Pancreas (tissue), 10 donors: ENCODE measurements at regions not wholly inside any gene's neighbourhood (a gene's known extent, or its start where the extent isn't known, plus 50 kb on each side); places are given as distances from the start of the nearest gene placed in this dataset.

Experiments
- ATAC-seq, 4 donors: fragments of 200-7000 bp; cut with Tn5 transposase; one replicate each; pipeline versions ENCODE4 v1.8.0 to v1.9.1; 2020; ENCODE audit warnings: mild to moderate bottlenecking in 4 of 4, moderate library complexity in 4 of 4
- DNase-seq, 6 donors: peaks; one replicate each; pipeline ENCODE4 v3.0.0-alpha.2; 2020
- FAIRE-seq: peaks from 2 replicates; lab custom pipeline; 2012; peaks lifted over from hg19 to GRCh38; lab: Jason Lieb, UNC
- H3K27ac ChIP-seq, 4 donors: fragments of 200-600 bp; sonication (generic); 1 replicate in 3 of 4; 2 replicates in 1 of 4; pipeline versions ENCODE4 v1.5.0 to v1.8.0; 2020
- H3K27me3 ChIP-seq, 4 donors: fragments of 200-600 bp; one replicate each; pipeline ENCODE4 v1.8.0; 2021
- H3K36me3 ChIP-seq, 3 donors: fragments of 200-600 bp; sonication (generic) in 1 of 3; one replicate each; pipeline versions ENCODE4 v1.5.0 to v1.8.0; 2020 to 2021
- H3K4me1 ChIP-seq, 3 donors: fragments of 200-600 bp; one replicate each; pipeline ENCODE4 v1.8.0; 2021
- H3K4me3 ChIP-seq, 4 donors: fragments of 200-600 bp; sonication (generic) in 2 of 4; one replicate each; pipeline versions ENCODE4 v1.5.0 to v1.8.0; 2020 to 2021
- H3K9me3 ChIP-seq, 4 donors: fragments of 200-600 bp; one replicate each; pipeline ENCODE4 v1.8.0; 2021
- CTCF ChIP-seq, 4 donors: fragments of 200-600 bp; sonication (generic) in 3 of 4; IDR thresholded peaks; one replicate each; pipeline versions ENCODE4 v1.5.0 to v1.8.0; 2021; ENCODE audit warnings: antibody characterized with exemption in 4 of 4
- WGBS, 2 donors: extraction: QIAGEN DNeasy Blood & Tissue Kit; methylation state at CpG; one replicate each; pipeline ENCODE4 v1.1.7; 2013; 5-methylcytosine and 5-hydroxymethylcytosine counted together
- intact Hi-C, 3 donors: fragments of 100-400 bp; cut with DNase I; formaldehyde crosslinking; loops; one replicate each; pipeline versions ENCODE4 v1.11.1 to v1.14.2; 2022
- donor health status: healthy with polysubstance abuse.
- donor health status: DM: no; HTN: no; CAD: no; lungs with moderate emphysema.
- donor health status: DM: no; HTN: no; CAD: no.
- donor health status: control.
- donor health status: control.
- donor health status: Bipolar disorder and iron deficiency.
- donor health status: DM: yes; HTN: yes; CAD: no.
- donor health status: DM: no; HTN: no; CAD: no.
- donor health status: DM: no; HTN: no; CAD: no.
- donor health status: DM: yes; HTN: yes; CAD: no.

- ATAC-seq (no peak), DNase-seq (no peak), FAIRE-seq (no peak)
- no peak for TF ChIP-seq CTCF (IDR thresholded peaks at IDR 0.05)
- 95 to 96% methylated on average over 6 of the region's 6 CpGs for WGBS, 2 donors
- intact Hi-C loops = no loop called here
- Histone ChIP-seq H3K36me3 (no peaks in the 10 kb centered on the region), H3K9me3 (no peaks in the 10 kb centered on the region), H3K4me3 (no peak overlapping the region), H3K27me3 (no peaks in the 10 kb centered on the region), H3K27ac (peak overlapping the region in 1 of 4 donors; percentile 8), H3K4me1 (peaks cover 0 to 8% (median 0%) of the 10 kb centered on the region in 3 donors)
Measured at GRCh38 chr5:145587308-145587672, 247.9 kb downstream of the PRELID2 start.

GRCh38 chr5:145586661-145587307, 248.4 kb downstream of the PRELID2 start:
- Histone ChIP-seq H3K27me3 (no peaks in the 10 kb centered on the region), H3K9me3 (no peaks in the 10 kb centered on the region), H3K36me3 (no peaks in the 10 kb centered on the region), H3K27ac (no peak overlapping the region), H3K4me1 (peaks cover 0 to 8% (median 0%) of the 10 kb centered on the region in 3 donors), H3K4me3 (no peak overlapping the region)
- no peak for FAIRE-seq
- TF ChIP-seq CTCF (IDR thresholded peaks at IDR 0.05) = no peak
- intact Hi-C loops = no loop called here
- 68 to 82% methylated on average over 5 of the region's 5 CpGs for WGBS, 2 donors
- no peak for DNase-seq
- ATAC-seq = no peak

- WGBS, 2 donors = 63 to 65% methylated on average over 5 of the region's 5 CpGs
- intact Hi-C loops = no loop called here
- Histone ChIP-seq H3K4me3 (no peak overlapping the region), H3K36me3 (no peaks in the 10 kb centered on the region), H3K27ac (no peak overlapping the region), H3K9me3 (no peaks in the 10 kb centered on the region), H3K27me3 (no peaks in the 10 kb centered on the region), H3K4me1 (peaks cover 0 to 8% (median 0%) of the 10 kb centered on the region in 3 donors)
- DNase-seq = no peak
- ATAC-seq = no peak
- TF ChIP-seq CTCF (IDR thresholded peaks at IDR 0.05) = no peak
- FAIRE-seq = no peak
Measured at GRCh38 chr5:145585443-145586148, 249.5 kb downstream of the PRELID2 start.

GRCh38 chr5:145579301-145579700, 255.8 kb downstream of the PRELID2 start:
- 94 to 96% methylated on average over 1 of the region's 1 CpG for WGBS, 2 donors
- no peak for TF ChIP-seq CTCF (IDR thresholded peaks at IDR 0.05)
- ATAC-seq = no peak
- H3K4me3 ChIP-seq = no peak overlapping the region
- H3K4me1 ChIP-seq = no peaks in the 10 kb centered on the region
- no peaks in the 10 kb centered on the region for H3K36me3 ChIP-seq
- no peaks in the 10 kb centered on the region for H3K27me3 ChIP-seq
- no peak for FAIRE-seq
- no peak overlapping the region for H3K27ac ChIP-seq
- no peak for DNase-seq
- intact Hi-C loops = no loop called here
- no peaks in the 10 kb centered on the region for H3K9me3 ChIP-seq
